ENCODE measurements at regions not wholly inside any gene's neighbourhood (a gene's known extent, or its start where the extent isn't known, plus 50 kb on each side); places are given as distances from the start of the nearest gene placed in this dataset.

- no peak for DNase-seq (ENCODE audit: low spot score)
These were observed 64.9 kb downstream of the MCFD2 start for GRCh38 chr2:46850742-46851141.

- no peak for DNase-seq (ENCODE audit: low spot score)
These were observed 65.7 kb downstream of the MCFD2 start for GRCh38 chr2:46849721-46850556.

GRCh38 chr2:46849046-46849715 is 66.4 kb downstream of the MCFD2 start:
- no peak for DNase-seq (ENCODE audit: low spot score)

GRCh38 chr2:46848447-46848846 is 67.2 kb downstream of the MCFD2 start:
- no peak for DNase-seq (ENCODE audit: low spot score)

DNA sequence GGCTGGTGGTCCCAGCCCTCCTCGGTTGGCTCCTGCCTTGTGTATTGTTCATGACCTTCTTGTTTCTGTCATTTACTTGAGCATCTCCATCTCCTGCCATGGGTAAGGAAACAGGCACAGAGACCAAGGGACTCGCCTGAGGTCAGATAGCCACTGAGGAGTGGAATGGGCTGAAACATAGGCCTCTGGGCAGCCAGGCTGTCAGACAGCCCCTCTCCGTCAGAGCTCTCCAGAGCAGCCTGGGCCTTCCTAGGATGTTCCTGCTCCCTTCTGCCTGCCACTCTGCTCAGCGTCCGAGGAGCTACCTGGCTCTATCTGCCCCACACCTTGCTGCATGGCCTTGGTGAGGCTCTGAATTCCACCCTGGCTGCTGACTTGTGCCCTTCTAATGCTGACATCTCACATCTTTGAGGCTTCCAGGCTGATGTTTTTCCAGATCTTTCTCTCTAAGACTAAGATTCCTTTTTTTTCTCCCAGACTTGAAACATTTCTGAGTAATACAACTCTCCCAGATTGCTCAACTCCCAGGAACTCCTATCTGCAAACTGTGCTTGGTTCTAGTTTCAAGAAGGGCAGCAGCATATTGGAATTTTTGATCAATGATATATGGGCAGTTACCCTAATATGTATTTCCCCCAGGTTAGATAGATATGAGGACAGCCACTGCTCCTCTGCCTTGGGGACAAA is 67.7 kb downstream of the MCFD2 start:
- DNase-seq (ENCODE audit: low spot score), result no peak

- no peak for DNase-seq (ENCODE audit: low spot score)
These were observed 68.4 kb downstream of the MCFD2 start for GRCh38 chr2:46847185-46847710.

DNA sequence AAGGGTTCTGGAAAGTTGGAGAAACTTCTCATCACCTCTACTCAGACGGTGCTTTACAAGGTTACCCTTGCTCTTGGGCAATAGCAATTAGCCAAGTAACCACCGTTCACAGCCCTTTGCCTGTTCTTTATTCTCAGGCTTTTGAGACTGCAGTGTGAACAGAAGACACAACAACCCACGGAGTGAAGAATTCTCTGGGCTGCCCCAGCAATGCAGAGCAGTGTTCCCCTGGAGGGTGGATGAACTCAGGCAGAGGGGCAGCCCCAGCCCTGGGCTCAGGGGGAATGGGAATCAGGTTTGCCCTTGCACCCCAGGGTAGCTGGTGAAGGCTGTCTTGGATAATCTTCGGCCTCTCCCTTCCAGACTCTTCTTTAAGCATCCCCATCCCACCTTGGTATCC is 69.1 kb downstream of the MCFD2 start:
- DNase-seq (ENCODE audit: low spot score), result no peak

DNA sequence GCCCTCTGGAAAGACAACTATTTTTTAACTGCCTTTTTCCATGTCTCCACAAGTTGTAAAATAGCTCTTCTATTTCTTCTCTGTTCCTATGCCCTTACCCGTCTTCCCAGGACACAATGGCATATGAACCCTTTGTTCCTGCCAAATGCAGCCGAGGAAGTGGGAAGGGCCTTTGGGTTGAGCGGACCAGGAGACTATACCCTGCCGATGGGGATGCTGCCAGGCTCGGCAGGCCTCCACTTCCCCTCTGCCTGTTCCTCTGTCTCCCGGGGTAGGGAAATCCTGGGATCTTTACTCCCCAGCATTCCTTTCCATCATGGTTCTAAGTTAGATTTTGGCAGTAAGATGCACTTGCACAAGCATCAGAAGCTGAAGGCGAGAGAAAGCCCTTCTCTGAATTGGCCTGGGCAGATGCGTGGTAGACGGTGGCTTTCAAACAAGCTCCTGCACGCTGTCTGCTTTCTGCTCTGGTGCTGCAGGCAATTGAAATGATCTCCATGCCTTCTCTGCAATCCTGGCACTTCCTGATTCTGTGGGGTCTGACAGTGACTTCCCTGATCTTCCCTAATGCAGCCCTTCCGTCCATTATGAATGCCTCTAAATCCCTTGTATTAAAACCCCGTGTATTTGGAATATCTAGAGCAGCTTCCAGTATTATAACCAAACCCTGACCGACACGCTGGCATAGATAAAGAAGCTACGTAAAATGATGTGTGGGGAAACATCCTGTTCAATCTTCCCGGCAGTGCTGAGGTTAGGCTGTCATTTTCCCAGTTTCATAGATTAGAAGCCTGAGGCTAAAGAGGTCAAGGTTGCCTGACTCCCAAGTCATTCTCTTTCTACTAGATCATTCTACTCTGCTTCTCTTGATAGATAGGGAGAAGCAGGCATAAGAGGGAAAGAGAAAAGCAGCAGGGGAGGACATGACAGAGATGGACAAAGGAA is 69.8 kb downstream of the MCFD2 start:
- no peak for DNase-seq (ENCODE audit: low spot score)

DNA sequence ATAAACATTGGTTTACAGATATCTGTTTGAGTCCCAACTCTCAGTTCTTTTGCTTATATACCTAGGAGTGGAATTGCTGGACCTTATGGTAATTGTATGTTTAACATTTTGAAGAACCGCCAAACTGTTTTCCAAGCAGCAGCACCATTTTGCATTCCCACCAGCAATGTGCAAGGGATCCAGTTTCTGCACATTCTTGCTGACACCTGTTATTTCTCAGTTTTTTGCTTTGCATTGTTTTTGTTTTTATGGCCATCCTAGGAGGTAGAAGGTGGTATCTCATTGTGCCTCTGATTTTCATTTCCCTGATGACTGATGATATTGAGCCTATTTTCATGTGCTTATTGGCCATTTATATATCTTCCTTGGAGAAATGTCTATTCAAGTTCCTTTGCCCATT is 71.2 kb downstream of the MCFD2 start:
- DNase-seq (ENCODE audit: low spot score), result no peak

- DNase-seq (ENCODE audit: low spot score), result no peak
These were observed 71.6 kb downstream of the MCFD2 start for GRCh38 chr2:46844034-46844433.

DNA sequence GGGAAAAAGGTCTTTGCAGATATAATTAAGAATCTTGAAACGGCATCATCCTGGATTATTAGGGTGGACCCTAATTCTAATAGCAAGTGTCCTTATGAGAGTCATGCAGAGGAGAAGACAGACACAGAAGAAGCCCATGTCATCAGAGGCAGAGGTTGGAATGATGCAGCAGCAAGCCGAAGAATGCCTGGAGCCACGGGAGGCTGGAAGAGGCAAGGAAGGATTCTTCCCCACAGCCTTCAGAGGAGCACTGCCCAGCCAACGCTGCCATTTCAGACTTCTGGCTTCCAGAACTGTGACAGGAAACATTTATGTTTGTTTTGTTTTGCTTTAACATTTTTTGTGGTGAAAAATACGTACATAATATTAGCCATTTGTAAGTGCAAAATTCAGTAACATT is 72.3 kb downstream of the MCFD2 start:
- no peak for DNase-seq (ENCODE audit: low spot score)

GRCh38 chr2:46842876-46843275 is 72.7 kb downstream of the MCFD2 start:
- DNase-seq (ENCODE audit: low spot score), result no peak

DNA sequence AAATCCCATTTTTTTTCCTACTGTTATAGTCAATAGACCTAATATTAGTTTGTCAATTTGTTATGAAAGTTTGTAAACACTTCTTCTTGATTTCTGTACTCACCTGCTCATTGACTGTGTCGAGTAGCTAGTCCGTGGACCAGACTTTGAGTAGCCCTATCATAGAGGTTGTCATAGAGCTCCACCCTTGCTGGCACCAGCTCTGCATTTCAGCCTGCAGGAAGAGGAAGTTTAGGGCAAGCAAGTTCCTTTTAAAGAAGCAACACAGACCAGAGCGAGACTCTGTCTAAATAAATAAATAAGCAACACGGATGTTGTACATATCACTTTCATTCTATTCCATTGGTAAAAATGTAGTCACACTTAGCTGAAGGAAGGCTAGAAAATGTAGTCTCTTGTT is 74.0 kb downstream of the MCFD2 start:
- DNase-seq (ENCODE audit: low spot score), result no peak

DNA sequence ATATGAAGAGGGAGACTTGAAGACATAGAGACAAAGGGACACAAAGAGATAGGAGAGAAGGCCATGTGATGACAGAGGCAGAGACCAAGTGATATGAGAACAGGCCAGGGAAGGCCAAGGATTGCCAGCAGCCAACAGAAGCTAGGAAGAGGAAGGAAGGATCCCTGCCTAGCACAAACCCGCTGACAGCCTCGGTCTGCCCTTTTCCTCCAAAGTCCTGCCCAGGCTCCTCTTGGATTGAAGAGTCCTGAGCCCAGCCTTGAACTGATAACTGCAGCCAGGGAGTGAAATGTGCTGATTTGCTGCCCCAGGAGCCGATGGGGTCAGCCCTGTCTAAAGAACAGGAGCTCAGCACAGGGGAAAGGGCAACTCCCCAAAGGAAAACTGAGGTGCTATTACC is 76.6 kb downstream of the MCFD2 start:
- no peak for DNase-seq (ENCODE audit: low spot score)

- no peak for DNase-seq (ENCODE audit: low spot score)
These were observed 77.9 kb downstream of the MCFD2 start for GRCh38 chr2:46837704-46838103.

- DNase-seq (ENCODE audit: low spot score), result no peak
These were observed 78.5 kb downstream of the MCFD2 start for GRCh38 chr2:46837112-46837454.

GRCh38 chr2:46836295-46837111 is 79.1 kb downstream of the MCFD2 start:
- no peak for DNase-seq (ENCODE audit: low spot score)

DNA sequence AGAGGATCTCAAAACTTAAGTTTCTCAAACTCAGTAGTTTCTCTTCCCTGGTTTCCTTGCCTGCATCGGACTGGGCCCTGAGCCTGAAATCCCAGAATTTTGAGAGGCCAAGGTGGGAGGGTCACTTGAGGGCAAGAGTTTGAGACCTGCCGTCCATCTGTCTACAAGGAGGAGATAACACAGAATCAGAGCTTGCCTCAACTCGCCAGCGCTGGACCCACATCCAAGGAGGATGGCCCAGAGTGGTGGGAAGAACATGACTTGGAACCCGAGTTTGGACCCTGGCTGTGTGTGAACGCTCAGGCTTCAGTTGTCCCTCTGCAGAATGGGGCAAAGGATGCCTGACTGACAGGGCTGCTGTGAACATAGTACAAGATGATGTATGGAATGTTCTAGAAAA is 80.1 kb downstream of the MCFD2 start:
- DNase-seq (ENCODE audit: low spot score), result no peak

GRCh38 chr2:46832543-46832942 is 83.1 kb downstream of the MCFD2 start:
- no peak for DNase-seq (ENCODE audit: low spot score)

DNA sequence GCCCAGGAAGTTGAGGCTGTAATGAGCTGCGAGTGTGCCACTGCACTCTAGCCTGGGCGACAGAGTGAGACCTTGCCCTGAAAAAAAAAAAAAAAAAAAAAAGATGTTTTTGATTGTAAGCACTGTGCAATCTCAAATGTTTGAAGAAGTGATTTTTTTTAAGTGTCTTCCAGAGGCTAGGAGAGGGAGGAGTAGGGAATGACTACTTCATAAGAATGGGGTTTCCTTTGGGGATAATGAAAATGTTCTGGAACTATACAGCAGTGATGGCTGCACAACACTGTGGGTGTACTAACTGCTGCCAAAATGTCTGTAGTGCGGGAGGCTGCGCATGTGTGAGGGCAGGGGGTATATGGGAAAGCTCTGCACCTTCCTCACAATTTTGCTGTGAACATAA is 83.7 kb downstream of the MCFD2 start:
- no peak for DNase-seq (ENCODE audit: low spot score)
